ENCODE measurements at regions not wholly inside any gene's neighbourhood (a gene's known extent, or its start where the extent isn't known, plus 50 kb on each side); places are given as distances from the start of the nearest gene placed in this dataset. TPM values are rescaled to one million over a fixed set of nuclear protein-coding genes. Genes with fewer than 3 reads are reported as not detected.
A peak's percentile ranks its signal among the peaks of the same experiment; 100 is the strongest.

DNA sequence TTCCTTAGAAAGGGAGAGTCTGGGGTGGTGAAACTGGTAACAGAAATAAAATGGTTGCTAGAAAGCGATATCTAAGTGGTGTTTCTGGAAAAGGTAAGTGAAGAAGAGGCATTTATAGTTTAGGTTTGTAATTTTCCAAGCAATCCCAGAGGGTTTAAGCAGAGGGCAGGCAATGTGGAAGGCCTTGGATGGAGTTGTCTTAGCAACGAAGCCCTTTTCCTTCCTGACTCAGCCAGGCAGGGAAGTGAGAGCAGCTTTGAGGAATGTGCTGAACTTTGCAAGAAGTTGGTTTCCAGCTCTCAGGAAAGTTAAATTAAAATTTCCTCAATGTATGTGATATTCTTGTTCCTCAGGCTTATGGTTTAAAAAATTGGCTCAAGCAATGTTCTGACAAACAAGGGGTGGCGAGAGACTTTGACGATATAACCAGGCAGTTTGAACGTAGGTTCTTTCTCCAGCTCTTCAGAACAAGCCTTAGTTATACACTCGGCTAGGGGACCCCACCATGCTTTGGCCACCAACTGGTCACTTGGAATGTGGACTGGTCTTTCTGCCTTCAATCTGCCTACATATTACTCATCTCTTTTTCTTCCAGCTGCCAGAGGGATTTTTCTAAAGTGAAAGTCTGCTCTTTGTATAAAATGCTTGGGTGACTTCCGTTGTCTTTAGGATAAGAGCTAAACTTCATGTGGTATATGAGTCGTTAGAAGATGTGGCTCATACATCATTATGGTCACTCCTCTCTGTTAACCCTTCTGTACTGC lies 66.9 kb upstream of the SLC25A13 start:
- TF ChIP-seq, protein P1, sequence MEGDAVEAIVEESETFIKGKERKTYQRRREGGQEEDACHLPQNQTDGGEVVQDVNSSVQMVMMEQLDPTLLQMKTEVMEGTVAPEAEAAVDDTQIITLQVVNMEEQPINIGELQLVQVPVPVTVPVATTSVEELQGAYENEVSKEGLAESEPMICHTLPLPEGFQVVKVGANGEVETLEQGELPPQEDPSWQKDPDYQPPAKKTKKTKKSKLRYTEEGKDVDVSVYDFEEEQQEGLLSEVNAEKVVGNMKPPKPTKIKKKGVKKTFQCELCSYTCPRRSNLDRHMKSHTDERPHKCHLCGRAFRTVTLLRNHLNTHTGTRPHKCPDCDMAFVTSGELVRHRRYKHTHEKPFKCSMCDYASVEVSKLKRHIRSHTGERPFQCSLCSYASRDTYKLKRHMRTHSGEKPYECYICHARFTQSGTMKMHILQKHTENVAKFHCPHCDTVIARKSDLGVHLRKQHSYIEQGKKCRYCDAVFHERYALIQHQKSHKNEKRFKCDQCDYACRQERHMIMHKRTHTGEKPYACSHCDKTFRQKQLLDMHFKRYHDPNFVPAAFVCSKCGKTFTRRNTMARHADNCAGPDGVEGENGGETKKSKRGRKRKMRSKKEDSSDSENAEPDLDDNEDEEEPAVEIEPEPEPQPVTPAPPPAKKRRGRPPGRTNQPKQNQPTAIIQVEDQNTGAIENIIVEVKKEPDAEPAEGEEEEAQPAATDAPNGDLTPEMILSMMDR (IDR thresholded peaks at IDR 0.05; ENCODE audit: low read depth, low read length), result no peak
- ChIA-PET POLR2A (interaction anchor here (0.5 kb wide), 1 partner anchor 62 kb away, joined by 4 read pairs; no protein-coding TSS in a partner anchor), CTCF (interaction anchor here (0.5 kb wide), 1 partner anchor 313 kb away, joined by 5 read pairs; no protein-coding TSS in a partner anchor)
- Histone ChIP-seq H3K9me3 (ENCODE audit: control insufficient read depth, insufficient read depth, low read length) (no peaks in the 10 kb centered on the region), H3K27ac (ENCODE audit: low read depth, low read length) (peak overlapping the region; percentile 58), H3K4me3 (ENCODE audit: low read depth, low read length) (no peak overlapping the region), H3K27me3 (ENCODE audit: control insufficient read depth, insufficient read depth, low read length) (no peaks in the 10 kb centered on the region)
- peak; percentile 30 for DNase-seq (ENCODE audit: low read depth, low spot score)

DNA sequence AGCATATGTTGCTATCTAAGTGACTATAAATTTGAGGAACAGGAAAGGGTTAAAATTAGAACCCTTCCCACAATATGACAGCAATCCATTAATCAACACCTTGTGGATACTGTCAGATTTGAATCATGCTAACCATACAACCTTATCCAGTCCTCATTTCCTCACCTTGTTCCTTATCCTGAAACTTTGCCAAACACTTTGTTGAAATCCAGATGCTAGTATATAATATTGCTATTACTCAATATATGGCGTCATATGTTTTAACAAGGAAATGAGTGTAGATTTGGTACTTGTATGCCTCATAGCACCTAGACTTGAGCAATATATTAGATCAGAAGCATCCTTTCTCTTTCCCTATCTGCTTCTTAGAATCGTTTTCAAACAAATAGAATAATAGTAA lies 66.3 kb upstream of the SLC25A13 start:
- Histone ChIP-seq H3K9me3 (ENCODE audit: control insufficient read depth, insufficient read depth, low read length) (no peaks in the 10 kb centered on the region), H3K4me3 (ENCODE audit: low read depth, low read length) (no peak overlapping the region), H3K27ac (ENCODE audit: low read depth, low read length) (no peak overlapping the region), H3K27me3 (ENCODE audit: control insufficient read depth, insufficient read depth, low read length) (no peaks in the 10 kb centered on the region)
- DNase-seq (ENCODE audit: low read depth, low spot score), result peak; percentile 20
- ChIA-PET POLR2A (no interaction called here), CTCF (no interaction called here)
- TF ChIP-seq, protein P1 (IDR thresholded peaks at IDR 0.05; ENCODE audit: low read depth, low read length), result no peak

DNA sequence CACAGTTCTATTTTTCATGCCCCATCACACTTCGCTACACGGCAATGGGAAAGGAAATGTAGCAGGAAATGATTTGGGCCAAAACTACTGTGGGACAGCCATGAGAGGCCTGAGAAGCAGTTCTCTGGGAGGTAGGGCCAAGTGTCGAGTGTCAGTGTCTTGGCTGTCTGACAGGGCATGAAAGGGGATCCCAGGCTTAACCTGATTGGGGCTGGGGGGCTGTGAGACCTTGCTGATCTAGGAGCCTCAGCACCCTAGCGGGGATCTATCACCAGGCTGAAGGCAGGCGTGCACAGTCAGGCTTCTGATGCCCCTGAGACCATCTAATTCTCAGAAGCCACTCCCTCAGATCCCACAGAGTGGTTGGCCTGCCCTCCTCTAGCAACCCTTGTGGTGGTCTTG lies 58.2 kb upstream of the SLC25A13 start:
- DNase-seq (ENCODE audit: low read depth, low spot score), result no peak
- no peaks in the 10 kb centered on the region for H3K27me3 ChIP-seq (ENCODE audit: control insufficient read depth, insufficient read depth, low read length)
- H3K27ac ChIP-seq (ENCODE audit: low read depth, low read length), result no peak overlapping the region
- TF ChIP-seq, protein P1 (IDR thresholded peaks at IDR 0.05; ENCODE audit: low read depth, low read length), result no peak
- ChIA-PET CTCF (no interaction called here), POLR2A (no interaction called here)
- no peaks in the 10 kb centered on the region for H3K9me3 ChIP-seq (ENCODE audit: control insufficient read depth, insufficient read depth, low read length)
- no peak overlapping the region for H3K4me3 ChIP-seq (ENCODE audit: low read depth, low read length)

DNA sequence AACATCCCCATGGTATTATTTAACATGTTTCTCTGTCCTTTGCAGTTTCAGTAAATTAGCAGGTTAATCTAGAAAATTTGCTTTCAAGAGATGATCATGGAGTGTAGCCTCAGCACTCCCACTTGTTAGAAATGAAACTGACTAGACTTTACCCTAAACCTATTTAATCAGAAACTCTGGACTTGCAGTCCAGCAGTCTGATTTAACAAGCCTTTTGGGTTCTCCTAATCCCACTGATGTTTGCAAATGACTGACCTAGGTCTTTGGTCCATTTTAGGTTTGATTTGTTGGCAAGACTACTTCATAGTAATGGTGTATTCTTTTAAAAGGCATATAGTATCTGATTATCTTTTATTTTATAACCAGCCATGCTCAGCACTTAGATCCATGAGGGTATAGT lies 55.5 kb upstream of the SLC25A13 start:
- H3K4me3 ChIP-seq (ENCODE audit: low read depth, low read length), result no peak overlapping the region
- DNase-seq (ENCODE audit: low read depth, low spot score), result no peak
- TF ChIP-seq, protein P1 (IDR thresholded peaks at IDR 0.05; ENCODE audit: low read depth, low read length), result no peak
- H3K27ac ChIP-seq (ENCODE audit: low read depth, low read length), result no peak overlapping the region
- no peaks in the 10 kb centered on the region for H3K9me3 ChIP-seq (ENCODE audit: control insufficient read depth, insufficient read depth, low read length)
- no peaks in the 10 kb centered on the region for H3K27me3 ChIP-seq (ENCODE audit: control insufficient read depth, insufficient read depth, low read length)
- ChIA-PET CTCF (no interaction called here), POLR2A (no interaction called here)

Small RNA genes in the stretch of these regions (small RNA-seq; reads per million reads assigned to genes)
- gene RNU7-188P (ENCODE audit: insufficient read length, low read depth), result not detected
